Panc1 (cell line): ENCODE measurements at regions not wholly inside any gene's neighbourhood (a gene's known extent, or its start where the extent isn't known, plus 50 kb on each side); places are given as distances from the start of the nearest gene placed in this dataset.

Source experiments
- POLR2AphosphoS5 ChIP-seq: IDR thresholded peaks from 2 replicates; pipeline ENCODE4 v1.6.1; 2012; ENCODE audit warnings: mild to moderate bottlenecking, low read depth, low read length, moderate library complexity
- TF ChIP-seq, protein P1 (sequence below): fragments of 450-650 bp; IDR thresholded peaks from 2 replicates; pipeline ENCODE4 v1.5.1; 2017; ENCODE audit warnings: mild to moderate bottlenecking

DNA sequence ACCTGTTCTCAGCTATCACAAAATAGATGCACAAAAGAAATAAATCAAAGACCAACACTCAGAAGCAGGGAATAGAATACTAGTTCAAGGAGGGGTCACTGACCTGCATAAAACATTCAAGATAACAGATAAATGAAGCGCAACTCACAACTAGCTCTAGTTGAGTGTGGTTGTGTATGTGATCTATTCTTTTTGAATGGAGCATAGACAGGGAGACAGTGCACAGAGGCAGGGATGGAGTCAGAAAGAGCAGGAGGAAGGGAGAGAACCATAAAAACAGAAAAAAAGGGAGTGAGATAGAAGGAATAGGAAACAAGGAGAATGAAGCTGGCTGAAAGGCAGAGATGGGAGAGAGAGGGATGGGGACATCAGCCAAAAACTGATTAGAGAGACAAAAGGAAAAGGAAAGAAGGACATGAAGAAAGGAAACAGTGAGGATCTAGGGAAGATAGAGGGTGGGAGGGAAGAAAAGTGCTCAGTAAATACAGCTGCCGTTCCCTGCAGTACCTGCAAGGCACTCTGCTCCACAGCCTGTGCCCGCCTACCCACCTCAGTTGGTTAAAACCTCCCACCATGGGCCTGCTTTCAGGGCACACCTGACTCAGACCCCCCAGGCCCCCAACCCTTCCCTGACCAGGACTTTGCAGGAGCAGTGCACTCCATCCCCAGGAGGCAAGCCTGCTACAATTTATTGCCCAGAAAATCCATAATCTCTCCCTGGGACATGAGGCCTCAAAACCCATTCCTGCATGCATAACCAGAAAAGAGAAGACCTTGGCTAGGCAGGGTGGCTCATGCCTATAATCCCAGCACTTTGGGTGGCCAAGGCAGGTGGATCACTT lies 385.2 kb upstream of the POU3F1 start:
- TF ChIP-seq, protein P1, sequence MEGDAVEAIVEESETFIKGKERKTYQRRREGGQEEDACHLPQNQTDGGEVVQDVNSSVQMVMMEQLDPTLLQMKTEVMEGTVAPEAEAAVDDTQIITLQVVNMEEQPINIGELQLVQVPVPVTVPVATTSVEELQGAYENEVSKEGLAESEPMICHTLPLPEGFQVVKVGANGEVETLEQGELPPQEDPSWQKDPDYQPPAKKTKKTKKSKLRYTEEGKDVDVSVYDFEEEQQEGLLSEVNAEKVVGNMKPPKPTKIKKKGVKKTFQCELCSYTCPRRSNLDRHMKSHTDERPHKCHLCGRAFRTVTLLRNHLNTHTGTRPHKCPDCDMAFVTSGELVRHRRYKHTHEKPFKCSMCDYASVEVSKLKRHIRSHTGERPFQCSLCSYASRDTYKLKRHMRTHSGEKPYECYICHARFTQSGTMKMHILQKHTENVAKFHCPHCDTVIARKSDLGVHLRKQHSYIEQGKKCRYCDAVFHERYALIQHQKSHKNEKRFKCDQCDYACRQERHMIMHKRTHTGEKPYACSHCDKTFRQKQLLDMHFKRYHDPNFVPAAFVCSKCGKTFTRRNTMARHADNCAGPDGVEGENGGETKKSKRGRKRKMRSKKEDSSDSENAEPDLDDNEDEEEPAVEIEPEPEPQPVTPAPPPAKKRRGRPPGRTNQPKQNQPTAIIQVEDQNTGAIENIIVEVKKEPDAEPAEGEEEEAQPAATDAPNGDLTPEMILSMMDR, result no peak
- TF ChIP-seq POLR2AphosphoS5, result no peak
